ENCODE measurements at regions not wholly inside any gene's neighbourhood (a gene's known extent, or its start where the extent isn't known, plus 50 kb on each side); places are given as distances from the start of the nearest gene placed in this dataset.
"Not testable (repeated sequence)": the region's sequence is repeated elsewhere in the genome, so short reads cannot be mapped to it uniquely, and the experiment has no call there.

GRCh38 chr6:158895661-158896060, 76.5 kb upstream of the EZR start:
- H3K4me1 ChIP-seq: no peaks in the 10 kb centered on the region
- H3K36me3 ChIP-seq: no peaks in the 10 kb centered on the region
- DNase-seq: no peak
- TF ChIP-seq CTCF (IDR thresholded peaks at IDR 0.05): no peak
- no peaks in the 10 kb centered on the region for H3K9me3 ChIP-seq
- intact Hi-C loops (cut with DNase I; ENCODE audit: low total_unique reads): no loop called here
- H3K4me3 ChIP-seq: no peak overlapping the region
- no peaks in the 10 kb centered on the region for H3K27me3 ChIP-seq
- no peak overlapping the region for H3K27ac ChIP-seq

GRCh38 chr6:158894193-158894592, 75.0 kb upstream of the EZR start:
- intact Hi-C loops (cut with DNase I; ENCODE audit: low total_unique reads): no loop called here
- no peaks in the 10 kb centered on the region for H3K36me3 ChIP-seq
- H3K9me3 ChIP-seq: no peaks in the 10 kb centered on the region
- no peaks in the 10 kb centered on the region for H3K4me1 ChIP-seq
- H3K4me3 ChIP-seq: no peak overlapping the region
- DNase-seq: no peak
- no peak overlapping the region for H3K27ac ChIP-seq
- H3K27me3 ChIP-seq: no peaks in the 10 kb centered on the region
- TF ChIP-seq CTCF (IDR thresholded peaks at IDR 0.05): no peak

- Histone ChIP-seq H3K27me3 (no peaks in the 10 kb centered on the region), H3K4me3 (no peak overlapping the region), H3K9me3 (no peaks in the 10 kb centered on the region), H3K36me3 (no peaks in the 10 kb centered on the region), H3K4me1 (no peaks in the 10 kb centered on the region), H3K27ac (no peak overlapping the region)
- TF ChIP-seq CTCF (IDR thresholded peaks at IDR 0.05): no peak
- no peak for DNase-seq
- intact Hi-C loops (cut with DNase I; ENCODE audit: low total_unique reads): no loop called here
These were observed 73.1 kb upstream of the EZR start for GRCh38 chr6:158892266-158892665.

GRCh38 chr6:158891560-158891959, 72.4 kb upstream of the EZR start:
- H3K9me3 ChIP-seq; intact Hi-C loops (cut with DNase I; ENCODE audit: low total_unique reads): not testable (repeated sequence)

GRCh38 chr6:158888171-158888570, 69.0 kb upstream of the EZR start:
- intact Hi-C loops (cut with DNase I; ENCODE audit: low total_unique reads): not testable (repeated sequence)

More at GRCh38 chr6:158891560-158891959, 72.4 kb upstream of the EZR start:
- H3K27me3 ChIP-seq, DNase-seq, H3K36me3 ChIP-seq, H3K27ac ChIP-seq, H3K4me3 ChIP-seq, H3K4me1 ChIP-seq: not testable (repeated sequence)

GRCh38 chr6:158886346-158886977, 67.3 kb upstream of the EZR start:
- intact Hi-C loops (cut with DNase I; ENCODE audit: low total_unique reads); DNase-seq; H3K36me3 ChIP-seq; H3K27me3 ChIP-seq; H3K9me3 ChIP-seq; H3K4me1 ChIP-seq; H3K4me3 ChIP-seq; H3K27ac ChIP-seq: not testable (repeated sequence)

More at GRCh38 chr6:158888171-158888570, 69.0 kb upstream of the EZR start:
- not testable (repeated sequence) for H3K4me1 ChIP-seq, H3K27me3 ChIP-seq, H3K9me3 ChIP-seq, DNase-seq, H3K27ac ChIP-seq, H3K4me3 ChIP-seq, H3K36me3 ChIP-seq

GRCh38 chr6:158881884-158882283, 62.7 kb upstream of the EZR start:
- DNase-seq; H3K4me1 ChIP-seq; H3K27ac ChIP-seq; H3K4me3 ChIP-seq; intact Hi-C loops (cut with DNase I; ENCODE audit: low total_unique reads); H3K27me3 ChIP-seq; H3K36me3 ChIP-seq: not testable (repeated sequence)
- peaks cover 0 to 12% (median 12%) of the 10 kb centered on the region in 3 donors for H3K9me3 ChIP-seq

- intact Hi-C loops (cut with DNase I; ENCODE audit: low total_unique reads); H3K36me3 ChIP-seq; H3K27ac ChIP-seq; H3K4me1 ChIP-seq; H3K4me3 ChIP-seq; H3K27me3 ChIP-seq; DNase-seq: not testable (repeated sequence)
- peaks cover 0 to 12% (median 12%) of the 10 kb centered on the region in 3 donors for H3K9me3 ChIP-seq
These were observed 62.1 kb upstream of the EZR start for GRCh38 chr6:158881276-158881675.
